ENCODE measurements at regions not wholly inside any gene's neighbourhood (a gene's known extent, or its start where the extent isn't known, plus 50 kb on each side); places are given as distances from the start of the nearest gene placed in this dataset.

DNA sequence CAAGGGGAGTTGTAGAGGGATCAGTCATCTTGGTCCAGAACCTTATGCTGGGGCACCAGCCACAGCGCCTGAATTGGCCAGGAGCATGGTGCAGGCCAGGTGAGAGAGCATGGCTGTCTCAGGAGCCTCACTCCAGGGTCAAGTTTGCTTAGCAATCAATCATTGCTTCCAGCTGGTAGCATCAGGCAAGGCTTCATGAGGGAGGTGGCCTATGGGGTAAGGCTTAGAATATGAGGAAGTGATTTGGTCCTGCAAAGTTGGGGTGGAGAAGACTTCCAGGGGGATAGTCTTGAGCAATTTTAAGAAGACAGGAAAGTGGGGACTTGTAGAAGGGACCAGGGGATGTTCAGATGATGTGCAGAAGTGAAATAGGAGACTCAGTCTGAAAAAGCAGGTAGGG lies 53.9 kb upstream of the PITX1 start:
- DNase-seq: no peak

DNA sequence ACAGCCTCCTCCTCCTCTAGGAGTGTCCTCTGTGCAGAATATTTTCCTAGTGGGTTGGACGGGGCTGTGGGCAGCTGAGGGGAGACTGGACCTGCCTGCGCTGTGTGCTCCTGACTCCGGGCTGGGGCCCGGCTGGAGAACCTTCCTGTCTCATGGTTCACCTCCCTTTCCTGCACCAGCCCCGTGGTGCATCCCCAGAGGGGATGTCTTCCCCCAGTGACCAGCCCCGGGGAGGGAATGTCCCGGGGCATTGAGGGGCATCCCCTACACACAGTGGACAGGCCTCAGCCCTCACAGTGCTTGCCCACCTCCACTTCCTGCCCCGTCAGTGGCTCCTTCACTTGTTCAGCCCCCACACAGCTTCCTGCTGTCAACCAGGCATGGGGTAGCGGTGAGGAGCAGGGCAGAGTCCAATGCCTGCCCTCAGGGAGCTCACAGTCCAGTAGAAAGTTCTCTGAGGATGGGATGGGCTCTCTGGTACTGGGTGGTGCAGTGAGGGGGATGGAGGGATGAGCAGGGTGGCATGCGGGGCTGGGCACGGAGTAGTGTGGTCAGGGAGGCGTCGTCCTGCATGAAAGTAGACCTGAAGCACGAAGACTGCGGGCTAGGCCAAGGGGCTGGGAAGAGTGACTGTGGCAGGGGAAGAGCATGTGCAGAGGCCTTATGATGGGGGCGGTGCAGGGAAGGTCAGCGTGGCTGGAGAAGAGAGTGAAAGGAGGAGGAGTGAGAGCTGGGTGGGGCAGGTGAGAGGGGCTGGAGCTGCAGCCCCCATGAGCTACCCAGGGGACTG lies 52.1 kb upstream of the PITX1 start:
- no peak for DNase-seq

DNA sequence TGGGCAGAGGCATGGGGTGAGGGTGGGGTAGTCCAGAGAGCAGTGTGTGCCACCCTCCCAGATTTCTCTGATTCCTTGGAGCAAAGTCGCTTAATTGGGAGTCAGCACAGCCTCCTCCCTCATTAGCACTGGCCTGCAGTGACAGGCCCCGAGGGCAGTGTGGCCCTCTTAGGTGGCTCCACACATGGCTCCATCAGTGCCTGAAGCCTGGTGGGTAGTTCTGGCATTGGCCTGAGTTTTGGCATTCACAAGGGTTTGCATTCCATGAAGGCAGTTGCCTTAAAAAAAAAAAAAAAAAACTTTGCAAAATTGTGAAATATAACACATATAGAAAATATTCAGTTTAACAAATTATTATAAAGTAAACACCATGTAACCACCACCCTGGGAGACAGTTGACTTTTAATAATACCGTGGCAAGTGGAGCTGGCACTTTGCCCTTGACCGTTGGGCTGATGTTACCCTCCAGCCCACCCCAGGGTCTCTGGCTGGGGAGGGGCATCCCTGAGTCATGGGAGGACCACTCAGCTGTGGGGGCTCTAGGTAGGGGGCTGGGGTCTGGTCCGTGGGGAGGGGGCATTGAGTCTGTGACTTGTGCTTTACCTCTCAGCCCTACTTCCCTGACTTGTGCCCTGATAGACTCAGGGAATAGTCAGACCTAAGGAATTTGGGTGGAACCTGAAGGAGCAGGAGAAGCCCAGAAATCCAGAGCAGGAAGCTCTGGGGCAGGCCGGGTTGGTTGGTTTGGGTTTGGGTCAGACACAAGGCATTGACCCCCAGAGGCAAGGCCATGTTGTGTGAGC lies 51.3 kb upstream of the PITX1 start:
- DNase-seq: no peak
